GM12873 (cell line): ENCODE measurements at regions not wholly inside any gene's neighbourhood (a gene's known extent, or its start where the extent isn't known, plus 50 kb on each side); places are given as distances from the start of the nearest gene placed in this dataset.

Experiments used
- CTCF ChIP-seq: IDR thresholded peaks from 2 replicates; pipeline ENCODE4 v1.5.1; 2012; ENCODE audit warnings: low read depth, mild to moderate bottlenecking, moderate library complexity, low read length, control low read depth; ENCODE audit not compliant: insufficient read depth; ENCODE audit errors: missing control alignments

- no peak for TF ChIP-seq CTCF
Observed at GRCh38 chr1:234752927-234753326, 142.9 kb upstream of the IRF2BP2 start.

GRCh38 chr1:234751678-234752077 lies 141.7 kb upstream of the IRF2BP2 start:
- no peak for TF ChIP-seq CTCF

- no peak for TF ChIP-seq CTCF
Observed at GRCh38 chr1:234750922-234751627, 141.1 kb upstream of the IRF2BP2 start.

GRCh38 chr1:234748713-234749112 lies 138.7 kb upstream of the IRF2BP2 start:
- no peak for TF ChIP-seq CTCF

- no peak for TF ChIP-seq CTCF
Observed at GRCh38 chr1:234748066-234748465, 138.1 kb upstream of the IRF2BP2 start.

- TF ChIP-seq CTCF: no peak
Observed at GRCh38 chr1:234746798-234747196, 136.8 kb upstream of the IRF2BP2 start.

GRCh38 chr1:234745844-234746797 lies 136.1 kb upstream of the IRF2BP2 start:
- TF ChIP-seq CTCF: no peak
